ENCODE measurements at regions not wholly inside any gene's neighbourhood (a gene's known extent, or its start where the extent isn't known, plus 50 kb on each side); places are given as distances from the start of the nearest gene placed in this dataset.
A peak's percentile ranks its signal among the peaks of the same experiment; 100 is the strongest.

DNA sequence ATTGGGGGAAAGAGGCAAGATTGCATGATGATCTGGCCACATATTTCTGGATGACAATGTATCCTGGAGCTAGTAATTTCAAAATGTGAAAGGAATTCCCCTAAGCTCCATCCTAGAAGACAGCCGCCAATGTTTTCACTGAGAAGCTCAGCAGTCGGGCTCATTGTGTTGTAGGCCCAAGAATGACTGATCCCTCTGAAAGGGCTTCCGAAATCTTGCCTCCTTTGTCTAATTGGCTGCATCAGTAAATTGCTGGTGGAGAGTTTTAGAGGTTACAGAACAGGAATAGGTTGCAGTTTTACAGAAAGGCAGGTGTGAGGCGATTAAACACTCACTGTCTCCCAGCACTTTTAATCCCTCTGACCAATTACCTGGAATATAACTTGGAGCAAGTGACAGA, 464.1 kb upstream of the SALL1 start:
- in situ Hi-C loops (cut with HindIII; ENCODE audit: low sequenced_read_pairs), result no loop called here

DNA sequence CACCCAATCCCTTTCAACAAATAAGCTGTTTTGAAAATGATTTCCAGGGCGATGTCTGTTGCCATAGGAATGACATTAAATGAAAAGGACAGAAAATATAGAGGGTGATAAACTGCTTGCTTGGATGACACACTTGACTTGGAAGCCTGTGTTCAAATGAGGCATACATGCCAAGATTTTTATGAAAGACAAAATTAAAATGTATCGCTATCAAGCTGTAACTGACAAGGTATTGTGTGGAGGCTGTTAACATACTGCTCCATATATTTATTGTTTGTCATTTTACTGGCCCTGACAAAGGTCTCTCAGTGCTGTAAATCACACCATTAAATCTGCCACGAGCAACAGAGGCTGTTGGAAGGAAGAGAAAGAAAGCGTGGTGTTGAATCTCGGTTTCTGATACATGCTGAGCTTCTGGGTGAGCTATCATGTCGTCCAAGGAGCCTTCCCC, 456.2 kb upstream of the SALL1 start:
- in situ Hi-C loops (cut with HindIII; ENCODE audit: low sequenced_read_pairs), result no loop called here
- DNase-seq (ENCODE audit: low spot score), result no peak

More for the DNA sequence above, 464.1 kb upstream of the SALL1 start:
- DNase-seq (ENCODE audit: low spot score), result no peak

DNA sequence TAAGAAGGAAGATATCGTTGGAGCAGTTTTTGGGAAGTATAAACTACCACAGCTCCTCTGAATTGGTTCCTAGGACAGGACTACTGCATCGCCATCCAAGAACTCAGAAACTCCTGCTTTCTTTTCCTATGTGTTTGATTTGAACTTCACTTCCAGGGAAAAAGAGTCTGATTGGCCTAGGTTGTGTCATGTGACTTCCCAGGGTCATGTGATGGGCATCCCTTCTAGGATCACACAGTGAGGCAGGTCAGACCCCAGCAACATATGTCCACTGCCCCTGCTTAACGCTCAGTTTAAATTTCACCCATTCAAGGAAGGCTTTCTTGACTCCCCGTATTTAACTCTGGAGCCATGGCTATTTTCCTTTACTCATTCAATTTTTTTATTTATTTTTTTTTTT, 445.2 kb upstream of the SALL1 start:
- in situ Hi-C loops (cut with HindIII; ENCODE audit: low sequenced_read_pairs), result no loop called here
- DNase-seq (ENCODE audit: low spot score), result no peak

DNA sequence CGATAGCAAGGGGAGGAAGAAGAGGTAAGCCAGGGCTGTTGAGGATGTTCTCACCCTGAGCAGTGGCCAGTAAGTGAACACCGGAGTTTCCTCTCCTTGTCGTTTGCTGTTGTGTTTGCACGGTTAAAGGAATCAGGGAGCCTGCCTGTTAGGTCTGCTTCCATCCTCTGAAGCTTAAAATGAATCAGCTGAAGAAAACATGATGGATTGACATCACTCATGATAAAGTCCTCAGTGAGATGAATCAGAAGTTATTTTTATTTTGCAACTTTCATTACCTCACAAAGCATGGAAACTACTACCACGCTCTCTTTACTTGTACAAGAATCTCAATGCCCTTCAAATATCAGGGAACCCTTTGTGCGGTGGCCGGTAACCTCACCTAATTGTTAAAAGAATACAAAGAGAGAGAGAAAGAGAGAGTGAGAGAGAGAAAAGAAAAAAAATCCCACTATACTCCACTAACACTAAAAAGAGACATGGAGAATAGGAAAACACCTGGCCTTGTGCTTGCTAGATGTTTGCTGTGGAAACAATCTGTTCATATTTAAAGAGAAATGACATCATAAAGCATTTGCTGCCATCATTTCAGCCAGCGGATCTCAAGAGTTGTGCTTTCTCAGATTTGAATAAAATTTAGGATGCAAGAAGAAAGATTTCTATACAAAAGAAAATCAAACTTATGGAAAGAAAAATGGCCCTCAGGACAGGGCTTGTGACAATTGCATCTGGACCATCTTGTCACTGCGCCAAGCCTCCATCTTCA, 441.6 kb upstream of the SALL1 start:
- in situ Hi-C loops (cut with HindIII; ENCODE audit: low sequenced_read_pairs), result no loop called here
- no peak for DNase-seq (ENCODE audit: low spot score)

DNA sequence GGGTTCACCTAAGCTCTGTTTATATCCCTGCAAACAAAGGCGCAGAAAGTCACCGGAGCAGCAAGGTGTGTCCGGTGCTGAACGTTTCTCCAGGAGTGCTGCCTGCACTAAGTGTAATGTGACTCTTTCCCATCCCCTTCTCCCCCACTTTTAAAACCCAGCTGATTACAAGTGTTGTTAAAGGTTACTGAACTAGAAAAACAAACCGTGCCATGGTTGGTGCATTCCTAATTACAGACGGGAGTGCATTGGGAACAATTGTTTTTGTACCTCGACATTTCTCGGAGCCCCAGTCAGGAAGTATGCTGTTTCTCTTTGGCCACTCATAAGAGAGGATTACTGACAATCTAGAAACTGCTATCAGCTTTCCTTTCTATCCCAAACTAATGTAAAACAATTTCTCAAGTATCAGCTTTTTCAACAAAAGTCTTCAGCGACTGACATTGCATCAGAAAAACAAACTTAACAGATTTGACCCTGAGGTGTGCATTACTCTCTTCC, 441.0 kb upstream of the SALL1 start:
- DNase-seq (ENCODE audit: low spot score), result no peak
- in situ Hi-C loops (cut with HindIII; ENCODE audit: low sequenced_read_pairs), result no loop called here

DNA sequence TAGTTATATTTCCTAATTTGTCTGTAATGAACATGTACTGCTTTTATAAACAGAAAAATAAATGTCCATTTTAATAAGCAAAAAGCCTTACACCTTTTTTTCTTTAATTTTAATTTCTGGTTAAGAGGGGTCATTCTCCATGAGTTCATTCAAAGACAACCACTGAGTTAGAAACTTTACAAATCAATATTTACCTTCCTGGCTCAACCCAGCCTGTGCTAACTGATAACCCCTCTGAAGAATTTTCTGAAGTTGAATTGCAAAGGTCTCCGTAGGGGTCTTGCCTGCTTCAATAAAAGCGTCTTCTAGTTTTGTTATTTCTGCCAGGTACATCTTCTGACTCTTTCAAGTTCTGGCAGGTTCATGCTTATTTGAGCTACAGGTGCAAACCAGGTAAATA, 440.4 kb upstream of the SALL1 start:
- in situ Hi-C loops (cut with HindIII; ENCODE audit: low sequenced_read_pairs), result no loop called here
- no peak for DNase-seq (ENCODE audit: low spot score)

DNA sequence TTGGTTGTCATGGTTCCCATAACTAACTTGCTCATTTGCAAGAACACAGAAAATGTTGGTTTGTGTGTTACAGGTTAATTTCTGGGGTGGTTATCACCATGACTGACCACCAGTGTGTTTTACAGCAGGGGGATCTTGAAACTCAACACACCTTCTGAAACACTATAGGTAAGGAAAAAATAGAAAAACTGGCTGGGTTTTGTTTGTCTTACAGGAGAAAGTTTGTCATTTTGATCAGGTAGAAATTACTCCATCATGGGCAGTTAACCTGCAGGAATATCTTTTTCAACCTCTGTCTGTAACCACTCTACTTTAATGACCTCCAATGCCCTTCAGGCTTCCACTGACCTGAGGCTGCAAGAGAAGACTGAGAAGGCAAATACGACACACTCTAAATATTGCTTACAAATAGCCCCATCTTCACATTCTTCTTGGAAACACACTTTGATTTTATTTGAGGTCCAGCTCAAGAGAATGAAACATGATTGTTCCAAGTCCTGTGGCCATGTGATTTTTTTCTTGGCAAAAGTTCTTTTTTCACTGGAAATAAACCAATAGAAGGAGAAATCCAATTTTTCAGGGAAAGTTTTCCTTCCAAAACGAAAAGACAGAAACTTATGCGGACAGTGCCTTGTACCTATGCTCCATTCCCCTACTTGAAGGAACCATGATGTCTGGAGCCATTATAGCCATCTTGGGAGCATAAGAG, 428.7 kb upstream of the SALL1 start:
- in situ Hi-C loops (cut with HindIII; ENCODE audit: low sequenced_read_pairs), result no loop called here
- no peak for DNase-seq (ENCODE audit: low spot score)

DNA sequence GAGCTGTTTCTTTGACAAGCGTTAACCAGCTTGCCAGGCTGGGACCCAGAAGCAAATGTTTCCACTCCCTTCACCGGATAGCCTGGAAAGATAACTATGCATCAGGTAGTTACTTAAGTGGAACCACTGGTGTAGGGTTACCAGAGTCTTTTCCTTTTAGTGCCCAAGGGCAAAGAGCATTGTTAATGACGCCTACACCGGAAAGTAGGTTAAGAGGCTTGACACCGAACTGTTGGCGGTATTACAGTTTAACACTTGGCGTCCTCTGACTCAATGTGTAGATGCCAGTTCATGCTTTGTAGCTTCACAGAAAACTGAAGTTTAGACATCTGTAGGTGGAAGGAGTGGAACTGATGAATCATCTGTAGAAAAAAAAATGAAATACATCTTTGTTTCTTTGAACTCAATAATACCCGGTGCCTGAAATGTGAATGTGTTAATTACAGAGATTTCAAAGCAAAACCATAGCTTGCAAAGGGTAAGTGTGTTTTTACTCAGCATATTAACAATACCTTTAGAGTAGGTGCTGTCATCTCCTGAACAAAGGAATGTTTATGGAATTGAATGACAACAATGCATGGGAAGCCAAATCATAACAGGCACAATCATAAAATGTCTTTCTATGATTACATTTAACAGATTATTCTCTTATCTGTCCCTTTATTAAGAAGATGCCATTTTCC, 426.7 kb upstream of the SALL1 start:
- DNase-seq (ENCODE audit: low spot score), result no peak
- in situ Hi-C loops (cut with HindIII; ENCODE audit: low sequenced_read_pairs), result no loop called here

DNA sequence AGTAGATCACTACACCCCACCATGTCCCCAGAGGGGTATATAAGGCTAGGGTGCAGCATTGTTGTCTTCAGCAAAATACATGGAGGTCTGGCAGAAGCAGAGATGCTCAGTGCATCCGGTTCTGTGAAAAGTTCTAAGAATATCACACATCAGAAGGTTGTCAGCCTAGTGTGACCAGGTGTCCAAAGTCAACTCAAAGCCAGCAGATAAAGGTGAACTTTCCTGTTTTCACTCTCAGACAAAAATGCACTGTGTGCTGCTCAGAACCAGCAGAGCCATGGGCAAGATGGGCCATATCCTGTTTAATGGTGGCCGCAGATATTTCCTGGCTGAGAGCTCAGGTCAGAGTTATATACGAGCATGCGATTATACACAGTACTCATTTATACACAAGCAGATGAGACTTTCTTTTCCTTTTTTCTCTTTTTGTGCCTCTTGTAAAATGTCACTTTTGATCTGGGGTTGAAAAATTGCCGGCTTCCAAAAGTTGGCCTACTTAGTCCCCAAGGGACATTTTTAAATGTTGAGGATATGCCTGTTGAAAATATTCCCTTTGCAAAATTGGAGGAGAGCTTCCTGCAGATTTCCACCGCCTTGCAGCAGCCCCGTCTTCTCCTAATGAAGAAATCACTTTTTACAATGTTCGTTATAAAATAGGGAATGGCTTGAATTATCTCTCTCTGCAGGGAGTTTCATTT, 425.6 kb upstream of the SALL1 start:
- no peak for DNase-seq (ENCODE audit: low spot score)
- in situ Hi-C loops (cut with HindIII; ENCODE audit: low sequenced_read_pairs), result no loop called here

DNA sequence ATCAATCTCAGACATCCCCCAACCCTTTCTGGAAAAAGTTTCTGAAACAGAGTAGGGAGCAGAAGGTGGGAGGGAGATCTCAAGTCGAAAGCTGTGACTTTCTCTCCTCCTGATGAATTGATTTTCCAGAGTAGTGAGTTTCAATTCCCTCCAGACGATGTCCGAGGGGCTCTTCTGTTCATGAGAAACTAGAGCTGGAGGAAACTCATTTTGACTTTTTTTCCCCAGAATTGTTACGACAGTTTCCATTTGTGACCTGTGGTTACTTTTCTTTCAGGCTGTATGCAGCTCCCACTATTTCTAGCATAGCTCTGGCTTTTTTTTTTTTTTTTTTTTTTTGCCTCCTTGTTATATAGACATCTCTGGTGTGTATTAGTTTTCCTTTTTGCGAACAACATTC, 422.1 kb upstream of the SALL1 start:
- DNase-seq (ENCODE audit: low spot score), result no peak
- in situ Hi-C loops (cut with HindIII; ENCODE audit: low sequenced_read_pairs), result no loop called here

DNA sequence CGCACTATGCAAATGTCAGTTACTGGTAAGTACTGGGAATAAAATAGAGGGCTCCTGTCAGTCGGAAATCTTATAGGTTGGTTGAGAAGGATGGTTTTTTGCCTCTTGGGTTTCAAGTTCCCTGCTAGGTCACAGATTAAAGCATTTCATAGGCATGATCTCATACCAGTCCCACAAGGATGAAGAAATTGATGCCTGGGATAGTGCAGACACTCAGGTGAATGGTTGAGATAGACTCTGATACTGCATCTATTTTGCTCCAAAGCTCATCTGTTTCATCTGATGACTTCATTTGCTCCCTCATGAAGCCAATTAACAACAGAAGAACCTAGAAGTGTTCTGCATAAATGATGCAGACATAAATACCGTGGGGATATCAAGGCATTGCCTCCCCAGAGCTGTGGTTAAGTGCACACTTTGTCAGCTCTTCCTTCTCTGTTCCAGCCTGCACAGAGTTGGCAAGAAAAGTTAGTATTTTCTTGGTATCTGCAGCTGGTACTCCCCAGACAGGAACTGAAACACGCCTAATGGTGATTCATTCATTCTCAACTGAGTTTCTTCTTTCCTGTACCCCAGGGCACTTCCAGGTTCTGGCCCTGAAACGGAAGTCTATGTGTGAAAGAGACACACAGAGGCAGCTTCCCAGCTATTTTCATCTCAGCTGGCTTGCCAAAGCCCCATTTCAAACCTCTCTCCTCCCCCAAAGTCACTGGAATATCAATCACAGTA, 418.3 kb upstream of the SALL1 start:
- peak; percentile 1 for DNase-seq (ENCODE audit: low spot score)
- in situ Hi-C loops (cut with HindIII; ENCODE audit: low sequenced_read_pairs), result no loop called here

DNA sequence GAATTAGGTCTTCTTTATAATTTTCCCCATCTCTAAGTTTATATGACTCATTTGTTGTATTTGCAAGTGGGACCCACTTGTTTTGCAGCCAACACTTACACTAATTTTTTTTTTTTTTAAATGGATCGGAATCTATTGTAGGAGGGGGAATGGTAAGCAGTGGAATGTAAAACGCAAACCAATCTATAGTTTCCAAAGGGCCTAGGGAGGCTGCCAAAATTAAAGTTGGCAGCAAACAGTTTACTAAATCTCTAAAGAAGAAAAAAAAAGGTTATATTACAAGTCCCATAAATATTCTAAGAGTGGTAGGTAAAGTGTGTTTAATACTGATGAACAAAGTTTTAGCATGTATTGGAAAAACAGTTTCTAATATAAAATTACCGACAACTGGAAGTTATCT, 416.8 kb upstream of the SALL1 start:
- in situ Hi-C loops (cut with HindIII; ENCODE audit: low sequenced_read_pairs), result no loop called here
- no peak for DNase-seq (ENCODE audit: low spot score)

DNA sequence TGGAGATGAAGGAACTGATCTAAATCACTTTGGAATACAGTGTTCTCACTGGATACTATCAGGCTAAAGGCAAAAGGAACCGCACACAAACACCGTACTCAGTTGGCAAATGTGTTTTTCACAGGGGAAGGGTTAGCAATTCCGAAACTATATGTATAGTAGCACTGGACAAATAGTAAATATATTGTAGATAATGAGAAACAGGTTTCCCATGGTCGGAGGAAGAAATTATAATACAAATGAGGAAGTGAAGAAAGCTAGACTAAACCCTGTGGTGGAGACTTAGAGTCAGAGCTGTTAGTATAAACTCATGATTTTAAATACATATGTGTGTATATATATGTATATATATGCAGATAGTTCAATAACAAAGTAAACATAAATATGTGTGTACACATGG, 414.1 kb upstream of the SALL1 start:
- no peak for DNase-seq (ENCODE audit: low spot score)
- in situ Hi-C loops (cut with HindIII; ENCODE audit: low sequenced_read_pairs), result no loop called here

DNA sequence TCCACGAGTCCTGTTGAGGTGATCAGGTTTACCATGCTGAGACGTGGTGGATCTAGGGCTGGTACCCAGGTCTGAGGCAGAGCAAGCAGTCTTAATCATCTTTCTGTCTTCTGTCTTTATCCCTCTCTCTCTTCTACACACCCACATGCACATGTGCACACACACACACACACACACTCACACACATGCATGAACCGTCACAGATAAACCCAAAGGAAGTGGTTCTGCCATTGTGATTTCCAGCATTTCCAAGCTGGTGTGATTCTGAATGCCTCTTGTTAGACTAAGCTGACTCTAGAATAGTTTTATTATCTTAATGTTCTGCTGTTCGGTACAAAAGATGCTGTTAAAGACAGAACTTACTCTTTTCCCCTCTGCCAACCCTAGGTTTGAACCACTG, 411.8 kb upstream of the SALL1 start:
- in situ Hi-C loops (cut with HindIII; ENCODE audit: low sequenced_read_pairs), result no loop called here
- DNase-seq (ENCODE audit: low spot score), result no peak

DNA sequence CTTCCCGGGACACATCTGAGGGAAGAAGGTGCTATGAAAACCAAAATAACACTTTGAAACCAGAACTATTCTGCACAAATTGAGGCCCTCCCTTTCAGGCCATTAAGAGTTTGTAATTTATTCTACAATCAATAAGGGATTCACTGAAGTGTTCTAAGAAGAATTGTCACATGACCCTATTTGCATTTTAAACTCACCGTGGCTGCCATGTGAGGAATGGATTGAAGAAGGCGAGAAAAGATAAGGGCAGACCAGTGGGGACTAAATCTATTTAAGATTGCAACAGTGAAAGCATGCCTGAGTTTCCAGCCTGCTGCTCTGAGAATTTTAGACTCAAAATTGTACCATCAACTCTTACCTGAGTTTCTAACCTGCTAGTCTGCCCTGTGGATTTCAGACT, 408.8 kb upstream of the SALL1 start:
- in situ Hi-C loops (cut with HindIII; ENCODE audit: low sequenced_read_pairs), result no loop called here
- no peak for DNase-seq (ENCODE audit: low spot score)

DNA sequence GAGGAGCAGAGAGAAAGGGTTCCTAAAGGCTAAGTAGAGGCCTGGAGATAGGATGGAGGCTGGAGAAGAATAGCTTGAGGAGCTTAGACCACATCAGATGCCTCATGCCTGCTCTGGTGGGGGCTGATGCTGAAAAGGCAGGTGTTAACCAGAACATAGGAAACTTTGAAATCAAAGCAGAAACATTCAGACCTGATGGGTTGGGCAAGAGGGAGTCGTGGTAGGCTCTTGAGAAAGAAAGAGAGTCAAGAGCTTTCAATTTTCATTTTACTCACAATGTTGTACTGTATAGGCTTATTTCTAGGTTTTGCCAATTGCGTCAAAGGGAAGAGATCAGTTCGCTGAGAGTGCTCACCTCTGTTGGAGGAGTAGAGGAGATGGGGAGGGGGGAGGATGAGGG, 406.6 kb upstream of the SALL1 start:
- in situ Hi-C loops (cut with HindIII; ENCODE audit: low sequenced_read_pairs), result no loop called here
- no peak for DNase-seq (ENCODE audit: low spot score)

DNA sequence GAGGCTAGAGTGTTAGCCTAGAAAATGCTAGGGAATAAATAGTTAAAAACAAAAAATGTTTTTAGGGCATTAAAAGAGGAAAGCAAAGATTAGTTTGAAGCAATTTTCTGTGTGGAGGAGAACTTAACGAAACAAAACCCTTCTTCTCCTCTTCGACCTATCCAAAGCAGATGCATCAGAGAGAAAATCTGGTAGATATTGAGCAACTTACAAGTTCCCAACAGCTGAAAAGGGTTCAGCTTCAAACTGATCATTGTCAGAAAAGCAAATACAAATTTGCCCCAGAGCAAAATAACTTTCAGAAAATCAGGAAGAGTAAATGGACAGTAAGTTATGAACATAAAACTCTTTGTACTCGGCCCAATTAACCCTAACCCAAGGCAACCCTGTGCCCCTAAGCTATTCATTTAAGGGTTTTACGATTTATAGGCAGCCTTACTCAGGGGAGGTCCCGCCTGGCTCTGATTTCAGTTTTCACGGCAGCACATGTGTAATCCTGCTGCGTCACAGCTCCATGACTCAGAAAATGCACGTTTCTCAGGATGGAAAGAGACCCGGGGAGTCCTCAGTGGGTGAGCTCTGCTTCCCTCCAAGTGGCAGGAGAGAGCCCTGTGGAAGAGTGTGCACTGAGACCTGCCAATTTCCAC, 405.7 kb upstream of the SALL1 start:
- DNase-seq (ENCODE audit: low spot score), result no peak
- in situ Hi-C loops (cut with HindIII; ENCODE audit: low sequenced_read_pairs), result no loop called here

DNA sequence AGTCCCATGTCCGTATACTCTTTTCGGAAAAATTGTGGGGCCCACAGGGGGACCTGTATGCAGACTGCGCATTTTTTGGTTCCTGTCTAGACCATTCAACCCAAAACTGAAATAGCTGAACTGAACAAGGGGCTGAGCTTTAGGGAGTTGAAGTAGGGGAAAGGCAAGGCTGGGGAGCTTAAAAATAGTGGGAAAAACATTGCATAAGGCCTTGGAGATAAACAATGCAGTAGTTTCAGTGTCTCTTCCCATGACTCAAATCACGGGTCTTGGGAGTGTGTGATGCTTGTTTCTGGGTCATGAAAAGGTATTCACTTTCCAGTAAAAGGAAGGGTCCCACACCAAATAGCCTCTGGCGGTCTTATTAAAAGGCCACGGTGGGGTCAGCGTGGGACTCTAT, 402.8 kb upstream of the SALL1 start:
- in situ Hi-C loops (cut with HindIII; ENCODE audit: low sequenced_read_pairs), result no loop called here
- DNase-seq (ENCODE audit: low spot score), result no peak

DNA sequence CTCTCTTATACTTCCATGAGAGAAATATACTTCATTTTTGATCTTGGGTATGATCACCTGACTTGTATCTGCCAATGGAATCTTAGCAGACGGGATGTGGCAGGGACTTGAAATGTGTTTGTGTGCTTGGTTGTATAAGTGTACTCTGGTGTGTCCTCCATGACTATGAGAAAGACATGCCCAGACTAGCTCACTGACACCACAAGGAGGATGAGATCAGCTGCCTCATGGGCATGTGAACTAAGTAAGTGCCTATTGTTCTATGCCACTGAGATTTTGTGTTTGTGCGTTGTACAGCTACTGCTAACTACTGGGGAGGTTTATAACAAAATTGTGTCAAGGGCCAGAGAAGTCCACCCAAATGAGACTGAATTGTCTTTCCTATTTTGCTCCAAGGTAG, 402.2 kb upstream of the SALL1 start:
- no peak for DNase-seq (ENCODE audit: low spot score)
- in situ Hi-C loops (cut with HindIII; ENCODE audit: low sequenced_read_pairs), result no loop called here
